ENCODE measurements at regions not wholly inside any gene's neighbourhood (a gene's known extent, or its start where the extent isn't known, plus 50 kb on each side); places are given as distances from the start of the nearest gene placed in this dataset.
"Not testable (repeated sequence)": the region's sequence is repeated elsewhere in the genome, so short reads cannot be mapped to it uniquely, and the experiment has no call there.

- DNase-seq (ENCODE audit: low read depth in 2 of 2) = not testable (repeated sequence)
These were observed 161.8 kb downstream of the GOSR1 start for GRCh38 chr17:30638968-30639367.

- not testable (repeated sequence) for DNase-seq (ENCODE audit: low read depth in 2 of 2)
These were observed 154.4 kb downstream of the GOSR1 start for GRCh38 chr17:30631651-30632050.

GRCh38 chr17:30625380-30625779, 148.2 kb downstream of the GOSR1 start:
- not testable (repeated sequence) for DNase-seq (ENCODE audit: low read depth in 2 of 2)

- DNase-seq (ENCODE audit: low read depth in 2 of 2) = not testable (repeated sequence)
These were observed 147.0 kb downstream of the GOSR1 start for GRCh38 chr17:30624180-30624579.

GRCh38 chr17:30609682-30610081, 132.5 kb downstream of the GOSR1 start:
- DNase-seq (ENCODE audit: low read depth in 2 of 2) = not testable (repeated sequence)

GRCh38 chr17:30605523-30605922, 128.3 kb downstream of the GOSR1 start:
- DNase-seq (ENCODE audit: low read depth in 2 of 2) = no peak

GRCh38 chr17:30605027-30605426, 127.8 kb downstream of the GOSR1 start:
- no peak for DNase-seq (ENCODE audit: low read depth in 2 of 2)

GRCh38 chr17:30602396-30602795, 125.2 kb downstream of the GOSR1 start:
- not testable (repeated sequence) for DNase-seq (ENCODE audit: low read depth in 2 of 2)

- DNase-seq (ENCODE audit: low read depth in 2 of 2) = peak in 1 of 2 experiments; percentile 41
These were observed 124.8 kb downstream of the GOSR1 start for GRCh38 chr17:30601984-30602383.

GRCh38 chr17:30600830-30601494, 123.8 kb downstream of the GOSR1 start:
- no peak for DNase-seq (ENCODE audit: low read depth in 2 of 2)

GRCh38 chr17:30600060-30600829, 123.0 kb downstream of the GOSR1 start:
- DNase-seq (ENCODE audit: low read depth in 2 of 2) = peak in 1 of 2 experiments; percentile 37

- DNase-seq (ENCODE audit: low read depth in 2 of 2) = no peak
These were observed 122.3 kb downstream of the GOSR1 start for GRCh38 chr17:30599428-30600059.

- no peak for DNase-seq (ENCODE audit: low read depth in 2 of 2)
These were observed 120.6 kb downstream of the GOSR1 start for GRCh38 chr17:30597776-30598288.

- not testable (repeated sequence) for DNase-seq (ENCODE audit: low read depth in 2 of 2)
These were observed 120.0 kb downstream of the GOSR1 start for GRCh38 chr17:30596948-30597775.

- not testable (repeated sequence) for DNase-seq (ENCODE audit: low read depth in 2 of 2)
These were observed 117.8 kb downstream of the GOSR1 start for GRCh38 chr17:30594953-30595371.

GRCh38 chr17:30594223-30594952, 117.2 kb downstream of the GOSR1 start:
- DNase-seq (ENCODE audit: low read depth in 2 of 2) = no peak

- DNase-seq (ENCODE audit: low read depth in 2 of 2) = no peak
These were observed 113.0 kb downstream of the GOSR1 start for GRCh38 chr17:30590081-30590733.

- no peak for DNase-seq (ENCODE audit: low read depth in 2 of 2)
These were observed 112.2 kb downstream of the GOSR1 start for GRCh38 chr17:30589431-30589830.

- DNase-seq (ENCODE audit: low read depth in 2 of 2) = no peak
These were observed 111.6 kb downstream of the GOSR1 start for GRCh38 chr17:30588798-30589247.

Measured in fibroblast of skin of left quadriceps (primary cell).